ENCODE measurements at regions not wholly inside any gene's neighbourhood (a gene's known extent, or its start where the extent isn't known, plus 50 kb on each side); places are given as distances from the start of the nearest gene placed in this dataset.

- H3K4me3 ChIP-seq: no peak overlapping the region
- WGBS, 5 donors: 69 to 78% (median 73%) methylated on average over 3 of the region's 3 CpGs
- TF ChIP-seq CTCF (IDR thresholded peaks at IDR 0.05 in 8 of 11, conservative IDR thresholded peaks at IDR 0.05 in 3 of 11): no peak
- no peak for TF ChIP-seq POLR2AphosphoS5 (IDR thresholded peaks at IDR 0.05)
- no peak for TF ChIP-seq POLR2A (IDR thresholded peaks at IDR 0.05)
- no peaks in the 10 kb centered on the region for H3K36me3 ChIP-seq
- no peak for DNase-seq
- intact Hi-C loops (cut with DNase I; ENCODE audit: low total_unique reads): no loop called here
- H3K27me3 ChIP-seq (replicated peaks in 1 of 7): no peaks in the 10 kb centered on the region
- peaks cover 0 to 16% (median 0%) of the 10 kb centered on the region in 6 donors for H3K4me1 ChIP-seq
- H3K27ac ChIP-seq: no peak overlapping the region
- H3K9me3 ChIP-seq: no peaks in the 10 kb centered on the region
Measured at GRCh38 chr5:88979726-88980125, 96.7 kb upstream of the MEF2C start.

GRCh38 chr5:88979244-88979643, 96.3 kb upstream of the MEF2C start:
- Histone ChIP-seq H3K36me3 (no peaks in the 10 kb centered on the region), H3K4me3 (no peak overlapping the region), H3K4me1 (peaks cover 0 to 16% (median 0%) of the 10 kb centered on the region in 6 donors), H3K27ac (no peak overlapping the region), H3K9me3 (no peaks in the 10 kb centered on the region), H3K27me3 (replicated peaks in 1 of 7) (no peaks in the 10 kb centered on the region)
- intact Hi-C loops (cut with DNase I; ENCODE audit: low total_unique reads): no loop called here
- TF ChIP-seq POLR2A (IDR thresholded peaks at IDR 0.05) (no peak), CTCF (IDR thresholded peaks at IDR 0.05 in 8 of 11, conservative IDR thresholded peaks at IDR 0.05 in 3 of 11) (no peak), POLR2AphosphoS5 (IDR thresholded peaks at IDR 0.05) (no peak)
- DNase-seq: no peak
- WGBS, 5 donors: 38 to 70% (median 54%) methylated on average over 3 of the region's 3 CpGs

GRCh38 chr5:88976914-88977313, 93.9 kb upstream of the MEF2C start:
- no peaks in the 10 kb centered on the region for H3K27me3 ChIP-seq (replicated peaks in 1 of 7)
- H3K9me3 ChIP-seq: no peaks in the 10 kb centered on the region
- peaks cover 0 to 14% (median 0%) of the 10 kb centered on the region in 6 donors for H3K4me1 ChIP-seq
- no peak overlapping the region for H3K27ac ChIP-seq
- no peak overlapping the region for H3K4me3 ChIP-seq
- no peak for DNase-seq
- intact Hi-C loops (cut with DNase I; ENCODE audit: low total_unique reads): no loop called here
- TF ChIP-seq CTCF (IDR thresholded peaks at IDR 0.05 in 8 of 11, conservative IDR thresholded peaks at IDR 0.05 in 3 of 11) (no peak), POLR2A (IDR thresholded peaks at IDR 0.05) (no peak), POLR2AphosphoS5 (IDR thresholded peaks at IDR 0.05) (no peak)
- H3K36me3 ChIP-seq: no peaks in the 10 kb centered on the region

GRCh38 chr5:88967633-88968585, 84.9 kb upstream of the MEF2C start:
- 79 to 90% (median 87%) methylated on average over 3 of the region's 3 CpGs for WGBS, 5 donors
- no peaks in the 10 kb centered on the region for H3K36me3 ChIP-seq
- intact Hi-C loops (cut with DNase I; ENCODE audit: low total_unique reads): no loop called here
- H3K4me3 ChIP-seq: no peak overlapping the region
- no peaks in the 10 kb centered on the region for H3K9me3 ChIP-seq
- H3K27me3 ChIP-seq (replicated peaks in 1 of 7): no peaks in the 10 kb centered on the region
- no peak overlapping the region for H3K27ac ChIP-seq
- no peak for DNase-seq
- no peaks in the 10 kb centered on the region for H3K4me1 ChIP-seq
- TF ChIP-seq POLR2AphosphoS5 (IDR thresholded peaks at IDR 0.05) (no peak), CTCF (IDR thresholded peaks at IDR 0.05 in 8 of 11, conservative IDR thresholded peaks at IDR 0.05 in 3 of 11) (no peak), POLR2A (IDR thresholded peaks at IDR 0.05) (no peak)

Measured in spleen (tissue), 11 donors.